ENCODE measurements at regions not wholly inside any gene's neighbourhood (a gene's known extent, or its start where the extent isn't known, plus 50 kb on each side); places are given as distances from the start of the nearest gene placed in this dataset.

DNA sequence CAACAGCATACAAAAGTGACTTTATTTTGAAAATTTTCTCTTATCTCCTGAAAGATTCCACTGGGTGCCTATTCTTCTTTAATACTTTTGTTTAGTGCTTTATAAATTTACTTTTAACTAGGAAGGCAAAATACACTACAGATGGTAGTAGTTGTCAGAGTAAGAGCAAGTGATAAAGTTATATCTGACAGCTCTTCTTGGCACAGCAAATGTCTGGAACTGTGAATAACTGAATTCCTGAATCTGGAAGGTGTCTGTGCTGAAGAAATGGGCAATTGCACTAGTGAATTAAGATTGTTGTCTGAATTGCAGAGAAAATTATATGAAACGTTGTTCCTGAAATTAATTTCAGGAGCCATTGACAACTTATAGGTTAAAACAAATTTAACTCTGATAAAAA, 213.8 kb upstream of the CBLB start:
- TF ChIP-seq EZH2phosphoT487 (IDR thresholded peaks at IDR 0.05; ENCODE audit: low read depth, severe bottlenecking, unreplicated experiment), result no peak
- TF ChIP-seq, protein P1, sequence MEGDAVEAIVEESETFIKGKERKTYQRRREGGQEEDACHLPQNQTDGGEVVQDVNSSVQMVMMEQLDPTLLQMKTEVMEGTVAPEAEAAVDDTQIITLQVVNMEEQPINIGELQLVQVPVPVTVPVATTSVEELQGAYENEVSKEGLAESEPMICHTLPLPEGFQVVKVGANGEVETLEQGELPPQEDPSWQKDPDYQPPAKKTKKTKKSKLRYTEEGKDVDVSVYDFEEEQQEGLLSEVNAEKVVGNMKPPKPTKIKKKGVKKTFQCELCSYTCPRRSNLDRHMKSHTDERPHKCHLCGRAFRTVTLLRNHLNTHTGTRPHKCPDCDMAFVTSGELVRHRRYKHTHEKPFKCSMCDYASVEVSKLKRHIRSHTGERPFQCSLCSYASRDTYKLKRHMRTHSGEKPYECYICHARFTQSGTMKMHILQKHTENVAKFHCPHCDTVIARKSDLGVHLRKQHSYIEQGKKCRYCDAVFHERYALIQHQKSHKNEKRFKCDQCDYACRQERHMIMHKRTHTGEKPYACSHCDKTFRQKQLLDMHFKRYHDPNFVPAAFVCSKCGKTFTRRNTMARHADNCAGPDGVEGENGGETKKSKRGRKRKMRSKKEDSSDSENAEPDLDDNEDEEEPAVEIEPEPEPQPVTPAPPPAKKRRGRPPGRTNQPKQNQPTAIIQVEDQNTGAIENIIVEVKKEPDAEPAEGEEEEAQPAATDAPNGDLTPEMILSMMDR (IDR thresholded peaks at IDR 0.05; ENCODE audit: poor library complexity), result no peak
